ENCODE measurements at regions not wholly inside any gene's neighbourhood (a gene's known extent, or its start where the extent isn't known, plus 50 kb on each side); places are given as distances from the start of the nearest gene placed in this dataset.
A peak's percentile ranks its signal among the peaks of the same experiment; 100 is the strongest.
"Not testable (repeated sequence)": the region's sequence is repeated elsewhere in the genome, so short reads cannot be mapped to it uniquely, and the experiment has no call there.

DNA sequence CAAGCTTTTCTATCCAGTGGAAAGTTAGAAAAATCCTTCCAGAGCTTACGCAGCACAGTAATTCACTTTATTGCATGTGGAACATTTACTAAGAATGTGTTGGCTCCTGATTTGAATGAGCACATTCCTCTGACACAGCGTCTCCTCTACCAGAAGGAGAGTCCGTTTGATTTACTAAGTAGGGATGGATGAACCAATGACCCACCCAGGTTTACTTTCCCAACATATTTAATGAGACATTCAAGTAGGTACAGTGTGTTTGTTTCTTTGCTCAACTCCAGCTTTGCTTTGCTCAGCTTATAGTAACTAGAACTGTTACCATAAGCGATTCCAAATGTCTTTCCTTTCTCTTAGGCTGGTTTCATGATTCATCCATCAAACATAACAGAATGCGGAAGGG lies 161.7 kb downstream of the SMARCA1 start:
- no peaks in the 10 kb centered on the region for H3K27me3 Mint-ChIP-seq
- no peaks in the 10 kb centered on the region for H3K36me3 Mint-ChIP-seq
- no peaks in the 10 kb centered on the region for H3K4me1 Mint-ChIP-seq
- no peak overlapping the region for H3K27ac Mint-ChIP-seq
- H3K9me3 Mint-ChIP-seq, result no peaks in the 10 kb centered on the region
- H3K4me3 Mint-ChIP-seq, result no peak overlapping the region

DNA sequence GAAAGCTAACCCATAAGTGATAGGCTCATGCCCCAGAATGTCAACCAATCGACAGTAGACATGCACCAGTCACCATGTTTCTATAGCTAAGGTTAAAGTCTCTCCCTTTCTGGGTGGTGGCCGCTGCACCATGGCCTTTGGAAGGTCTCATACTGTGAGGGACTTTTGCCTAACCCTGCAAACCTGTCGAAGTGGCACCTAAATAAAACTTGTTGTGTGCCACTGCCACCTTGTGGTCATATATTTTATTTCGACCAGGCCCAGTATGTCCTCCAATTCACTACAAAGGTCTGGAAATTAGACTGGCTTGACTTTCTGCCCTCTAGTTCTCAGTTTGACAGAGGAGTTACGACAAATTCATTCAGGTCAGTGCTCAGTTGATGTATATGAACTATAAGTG lies 163.1 kb downstream of the SMARCA1 start:
- no peaks in the 10 kb centered on the region for H3K36me3 Mint-ChIP-seq
- no peaks in the 10 kb centered on the region for H3K4me1 Mint-ChIP-seq
- no peaks in the 10 kb centered on the region for H3K9me3 Mint-ChIP-seq
- no peak overlapping the region for H3K4me3 Mint-ChIP-seq
- H3K27ac Mint-ChIP-seq, result peak overlapping the region in 1 of 3 donors; percentile 6
- H3K27me3 Mint-ChIP-seq, result no peaks in the 10 kb centered on the region

DNA sequence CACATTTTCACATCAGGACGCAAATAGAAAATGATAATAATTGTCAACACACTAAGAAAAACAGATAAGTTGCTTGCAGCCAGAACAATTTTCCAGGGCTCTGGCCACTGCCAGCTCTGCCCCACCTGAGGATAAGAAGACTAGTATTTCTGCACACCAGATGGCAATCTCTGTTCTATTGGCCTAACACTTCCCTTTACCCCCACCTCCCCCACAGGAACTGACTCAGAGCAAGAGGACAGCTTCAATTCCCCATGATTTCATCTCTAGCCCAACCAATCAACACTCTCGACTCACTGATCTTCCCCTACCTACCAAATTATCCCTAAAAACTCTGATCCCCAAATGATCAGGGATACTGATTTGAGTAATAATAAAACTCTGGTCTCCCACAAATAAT lies 164.0 kb downstream of the SMARCA1 start:
- Mint-ChIP-seq H3K4me1 (no peaks in the 10 kb centered on the region), H3K27me3 (peaks cover 1% of the 10 kb centered on the region), H3K9me3 (no peaks in the 10 kb centered on the region), H3K36me3 (no peaks in the 10 kb centered on the region), H3K4me3 (no peak overlapping the region), H3K27ac (peak overlapping the region in 1 of 3 donors; percentile 26)

- not testable (repeated sequence) for H3K36me3 Mint-ChIP-seq, H3K9me3 Mint-ChIP-seq, H3K27me3 Mint-ChIP-seq, H3K4me3 Mint-ChIP-seq, H3K27ac Mint-ChIP-seq, H3K4me1 Mint-ChIP-seq
These were observed 165.9 kb downstream of the SMARCA1 start for GRCh38 chrX:129357428-129357827.

- Mint-ChIP-seq H3K4me3 (no peak overlapping the region), H3K9me3 (peaks cover 2 to 9% (median 3%) of the 10 kb centered on the region in 3 donors), H3K4me1 (no peaks in the 10 kb centered on the region), H3K27ac (no peak overlapping the region), H3K27me3 (peaks cover 2% of the 10 kb centered on the region), H3K36me3 (no peaks in the 10 kb centered on the region)
These were observed 176.0 kb downstream of the SMARCA1 start for GRCh38 chrX:129347291-129347690.

- peaks cover 2 to 9% (median 3%) of the 10 kb centered on the region in 3 donors for H3K9me3 Mint-ChIP-seq
- no peaks in the 10 kb centered on the region for H3K4me1 Mint-ChIP-seq
- H3K27me3 Mint-ChIP-seq, result peaks cover 2% of the 10 kb centered on the region
- H3K27ac Mint-ChIP-seq, result no peak overlapping the region
- no peak overlapping the region for H3K4me3 Mint-ChIP-seq
- H3K36me3 Mint-ChIP-seq, result no peaks in the 10 kb centered on the region
These were observed 176.7 kb downstream of the SMARCA1 start for GRCh38 chrX:129346574-129346973.

DNA sequence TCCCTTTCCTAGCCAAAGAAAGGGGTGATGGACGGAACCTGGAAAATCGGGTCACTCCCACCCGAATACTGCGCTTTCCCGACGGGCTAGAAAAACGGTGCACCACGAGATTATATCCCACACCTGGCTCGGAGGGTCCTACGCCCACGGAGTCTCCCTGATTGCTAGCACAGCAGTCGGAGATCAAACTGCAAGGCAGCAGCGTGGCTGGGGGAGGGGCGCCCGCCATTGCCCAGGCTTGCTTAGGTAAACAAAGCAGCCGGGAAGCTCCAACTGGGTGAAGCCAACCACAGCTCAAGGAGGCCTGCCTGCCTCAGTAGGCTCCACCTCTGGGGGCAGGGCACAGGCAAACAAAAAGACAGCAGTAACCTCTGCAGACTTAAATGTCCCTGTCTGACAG lies 186.0 kb downstream of the SMARCA1 start:
- H3K4me1 Mint-ChIP-seq, H3K4me3 Mint-ChIP-seq, H3K27me3 Mint-ChIP-seq, H3K36me3 Mint-ChIP-seq, H3K27ac Mint-ChIP-seq: not testable (repeated sequence)
- H3K9me3 Mint-ChIP-seq, result peaks cover 0 to 12% (median 10%) of the 10 kb centered on the region in 3 donors

DNA sequence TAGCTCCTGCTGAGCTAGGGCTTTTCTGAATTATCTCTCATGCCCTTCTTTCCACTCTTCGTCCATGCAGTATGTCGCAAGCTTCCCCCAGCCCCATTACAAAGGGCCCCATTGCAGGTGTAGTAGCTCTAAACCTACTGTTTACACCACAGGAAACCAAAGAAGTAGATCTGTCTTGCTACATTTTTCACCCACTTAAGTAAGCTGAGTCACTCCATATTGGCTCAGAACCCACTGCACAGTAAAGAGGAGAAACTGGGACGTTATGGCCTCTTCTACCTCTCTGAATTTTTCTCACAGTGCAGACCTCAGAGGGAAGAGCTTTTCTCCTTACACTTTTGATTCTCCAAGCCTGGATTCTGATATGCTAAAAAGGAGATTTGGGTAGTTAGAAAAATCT lies 200.2 kb downstream of the SMARCA1 start:
- H3K27ac Mint-ChIP-seq, result no peak overlapping the region
- no peaks in the 10 kb centered on the region for H3K36me3 Mint-ChIP-seq
- no peaks in the 10 kb centered on the region for H3K4me1 Mint-ChIP-seq
- H3K27me3 Mint-ChIP-seq, result no peaks in the 10 kb centered on the region
- no peaks in the 10 kb centered on the region for H3K9me3 Mint-ChIP-seq
- H3K4me3 Mint-ChIP-seq, result no peak overlapping the region

- Mint-ChIP-seq H3K27ac (no peak overlapping the region), H3K27me3 (no peaks in the 10 kb centered on the region), H3K4me3 (no peak overlapping the region), H3K9me3 (peaks cover 0 to 2% (median 0%) of the 10 kb centered on the region in 3 donors), H3K36me3 (no peaks in the 10 kb centered on the region), H3K4me1 (no peaks in the 10 kb centered on the region)
These were observed 204.9 kb downstream of the SMARCA1 start for GRCh38 chrX:129318375-129318774.

DNA sequence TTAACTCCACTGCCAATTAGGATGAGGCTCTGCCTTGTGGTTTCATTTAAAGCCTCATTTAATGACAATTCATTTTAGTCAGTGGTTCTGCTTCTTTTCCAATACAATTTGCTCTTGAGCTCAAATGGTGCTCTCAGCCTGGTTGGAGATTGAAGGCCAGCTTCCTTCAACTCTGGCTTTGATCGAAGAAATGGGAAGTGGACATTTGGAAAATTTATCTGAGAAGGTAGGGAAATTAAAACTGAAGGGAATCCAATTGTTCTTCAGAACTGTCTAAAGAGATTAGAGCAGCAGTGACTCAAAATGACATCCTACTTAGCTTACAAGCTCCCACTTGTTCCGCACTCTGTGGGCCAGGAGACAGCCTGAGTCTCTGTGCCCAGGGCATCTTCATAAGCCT lies 206.8 kb downstream of the SMARCA1 start:
- Mint-ChIP-seq H3K4me3 (no peak overlapping the region), H3K27me3 (no peaks in the 10 kb centered on the region), H3K36me3 (no peaks in the 10 kb centered on the region), H3K4me1 (no peaks in the 10 kb centered on the region), H3K27ac (no peak overlapping the region), H3K9me3 (peaks cover 0 to 2% (median 0%) of the 10 kb centered on the region in 3 donors)

GRCh38 chrX:129310000-129310399 lies 213.3 kb downstream of the SMARCA1 start:
- no peak overlapping the region for H3K4me3 Mint-ChIP-seq
- H3K27ac Mint-ChIP-seq, result no peak overlapping the region
- H3K36me3 Mint-ChIP-seq, result no peaks in the 10 kb centered on the region
- no peaks in the 10 kb centered on the region for H3K27me3 Mint-ChIP-seq
- no peaks in the 10 kb centered on the region for H3K9me3 Mint-ChIP-seq
- H3K4me1 Mint-ChIP-seq, result no peaks in the 10 kb centered on the region

DNA sequence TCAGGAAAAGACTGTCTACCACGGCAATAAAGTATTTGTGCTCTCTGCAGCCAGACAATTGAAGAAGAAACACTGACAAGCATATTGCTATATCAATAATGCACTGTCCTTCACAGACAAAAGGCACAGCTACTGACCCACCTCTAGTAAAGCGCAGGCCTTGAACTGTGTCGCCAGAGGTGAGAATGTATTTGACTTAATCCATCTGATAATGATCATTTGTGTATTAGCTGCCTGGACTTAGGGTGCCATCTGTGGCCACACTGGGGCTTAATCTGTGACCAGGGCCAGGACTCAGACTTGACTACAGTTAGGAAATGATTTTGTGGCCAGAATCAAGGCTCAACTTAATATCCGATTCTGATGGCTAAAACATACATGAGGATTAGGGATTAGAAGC lies 260.4 kb downstream of the SMARCA1 start:
- Mint-ChIP-seq H3K9me3 (peaks cover 0 to 5% (median 2%) of the 10 kb centered on the region in 3 donors), H3K27ac (no peak overlapping the region), H3K4me3 (no peak overlapping the region), H3K27me3 (no peaks in the 10 kb centered on the region), H3K36me3 (no peaks in the 10 kb centered on the region), H3K4me1 (no peaks in the 10 kb centered on the region)

DNA sequence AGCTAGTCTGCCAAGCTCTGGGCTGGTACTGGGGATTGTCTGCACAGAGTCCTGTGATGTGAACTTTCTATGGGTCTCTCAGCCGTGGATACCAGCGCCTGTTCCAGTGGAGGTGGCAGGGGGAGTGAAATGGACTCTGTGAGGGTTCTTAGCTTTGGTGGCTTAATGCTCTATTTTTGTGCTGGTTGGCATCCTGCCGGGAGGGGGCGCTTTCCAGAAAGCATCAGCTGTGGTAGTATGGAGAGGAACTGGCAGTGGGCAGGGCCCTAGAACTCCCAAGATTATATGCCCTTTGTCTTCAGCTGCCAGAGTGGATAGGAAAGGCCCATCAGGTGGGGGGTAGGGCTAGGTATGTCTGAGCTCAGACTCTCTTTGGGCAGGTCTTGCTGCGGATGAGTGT lies 267.8 kb downstream of the SMARCA1 start:
- H3K4me1 Mint-ChIP-seq, H3K36me3 Mint-ChIP-seq, H3K4me3 Mint-ChIP-seq, H3K27me3 Mint-ChIP-seq, H3K9me3 Mint-ChIP-seq, H3K27ac Mint-ChIP-seq: not testable (repeated sequence)

- Mint-ChIP-seq H3K4me1 (no peaks in the 10 kb centered on the region), H3K4me3 (no peak overlapping the region), H3K36me3 (no peaks in the 10 kb centered on the region), H3K9me3 (peaks cover 6 to 13% (median 7%) of the 10 kb centered on the region in 3 donors), H3K27ac (no peak overlapping the region), H3K27me3 (no peaks in the 10 kb centered on the region)
These were observed 273.7 kb downstream of the SMARCA1 start for GRCh38 chrX:129249563-129249962.

- H3K4me1 Mint-ChIP-seq, result no peaks in the 10 kb centered on the region
- no peaks in the 10 kb centered on the region for H3K36me3 Mint-ChIP-seq
- peaks cover 6 to 16% (median 7%) of the 10 kb centered on the region in 3 donors for H3K9me3 Mint-ChIP-seq
- H3K27me3 Mint-ChIP-seq, result no peaks in the 10 kb centered on the region
- H3K27ac Mint-ChIP-seq, result no peak overlapping the region
- H3K4me3 Mint-ChIP-seq, result no peak overlapping the region
These were observed 275.6 kb downstream of the SMARCA1 start for GRCh38 chrX:129247642-129248041.

- Mint-ChIP-seq H3K4me3 (no peak overlapping the region), H3K27ac (no peak overlapping the region), H3K27me3 (peaks cover 1% of the 10 kb centered on the region), H3K4me1 (no peaks in the 10 kb centered on the region), H3K9me3 (peaks cover 0 to 8% (median 1%) of the 10 kb centered on the region in 3 donors), H3K36me3 (no peaks in the 10 kb centered on the region)
These were observed 283.9 kb downstream of the SMARCA1 start for GRCh38 chrX:129239371-129239770.

DNA sequence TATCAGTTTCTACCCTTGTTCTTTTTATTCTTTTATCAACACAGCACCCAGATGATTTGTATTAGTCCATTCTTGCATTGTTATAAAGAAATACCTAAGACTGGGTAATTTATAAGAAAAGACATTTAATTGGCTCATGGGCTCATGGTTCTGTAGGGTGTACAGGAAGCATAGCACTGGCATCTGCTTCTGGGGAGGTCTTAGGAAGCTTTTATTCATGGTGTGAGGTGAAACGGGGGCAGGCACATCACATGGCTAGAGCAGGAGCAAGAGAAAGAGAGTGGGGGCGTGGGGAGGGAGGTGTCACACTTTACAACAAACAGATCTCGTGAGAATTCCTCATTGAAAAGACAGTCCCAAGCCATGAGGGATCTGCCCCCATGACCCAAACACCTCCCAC lies 285.3 kb downstream of the SMARCA1 start:
- peaks cover 0 to 3% (median 1%) of the 10 kb centered on the region in 3 donors for H3K9me3 Mint-ChIP-seq
- H3K27me3 Mint-ChIP-seq, result peaks cover 1% of the 10 kb centered on the region
- no peaks in the 10 kb centered on the region for H3K36me3 Mint-ChIP-seq
- H3K4me1 Mint-ChIP-seq, result no peaks in the 10 kb centered on the region
- H3K4me3 Mint-ChIP-seq, result no peak overlapping the region
- no peak overlapping the region for H3K27ac Mint-ChIP-seq
